A673 (cell line): ENCODE measurements at regions not wholly inside any gene's neighbourhood (a gene's known extent, or its start where the extent isn't known, plus 50 kb on each side); places are given as distances from the start of the nearest gene placed in this dataset.

Experiments used
- BruUV-seq: library from RNA; stranded (reverse); fragments of 400-500 nt; replicated peaks from 2 replicates; lab custom pipeline; 2021; lab: Mats Ljungman, UMichigan
- CTCF ChIA-PET: fragments of 300-600 bp; sonication (Branson Sonifier 250); formaldehyde crosslinking; loops from one replicate; lab custom pipeline; 2022; ENCODE audit warnings: antibody characterized with exemption; lab: Charles Lee
- POLR2A ChIA-PET: fragments of 300-600 bp; sonication (Branson Sonifier 250); formaldehyde crosslinking; loops from one replicate; lab custom pipeline; 2022; ENCODE audit warnings: antibody characterized with exemption; ENCODE audit not compliant: low non-redundant PET; lab: Charles Lee
- DNase-seq: peaks from one replicate; pipeline ENCODE4 v3.0.0-alpha.2; 2015; ENCODE audit warnings: low spot score
- H3K27ac ChIP-seq: fragments of 200-600 bp; sonication (generic); 2 replicates; pipeline ENCODE4 v1.5.1; 2016; ENCODE audit warnings: mixed run types, low read depth, mild to moderate bottlenecking, mixed read lengths, antibody characterized with exemption, low read length; ENCODE audit not compliant: poor library complexity, severe bottlenecking
- H3K27me3 ChIP-seq: fragments of 200-600 bp; sonication (generic); replicated peaks from 2 replicates; pipeline ENCODE4 v1.6.1; 2017; ENCODE audit warnings: mixed run types, low read depth, mild to moderate bottlenecking, mixed read lengths, antibody characterized with exemption, low read length; ENCODE audit not compliant: insufficient read depth, poor library complexity
- H3K36me3 ChIP-seq: fragments of 200-600 bp; sonication (generic); 2 replicates; pipeline ENCODE4 v1.6.1; 2016; ENCODE audit warnings: mixed run types, mild to moderate bottlenecking, mixed read lengths, antibody characterized with exemption, low read length; ENCODE audit not compliant: insufficient read depth, poor library complexity, severe bottlenecking
- H3K4me1 ChIP-seq: fragments of 200-600 bp; sonication (generic); 2 replicates; pipeline ENCODE4 v1.6.1; 2017; ENCODE audit warnings: mixed run types, mild to moderate bottlenecking, mixed read lengths, antibody characterized with exemption, low read length; ENCODE audit not compliant: insufficient read depth, poor library complexity, severe bottlenecking
- H3K4me3 ChIP-seq: fragments of 200-600 bp; sonication (generic); 2 replicates; pipeline ENCODE4 v1.5.1; 2016; ENCODE audit warnings: low read depth, mixed run types, mild to moderate bottlenecking, mixed read lengths, low read length; ENCODE audit not compliant: poor library complexity, severe bottlenecking
- H3K9me3 ChIP-seq: fragments of 200-600 bp; sonication (generic); 2 replicates; pipeline ENCODE4 v1.6.1; 2016; ENCODE audit warnings: mixed run types, low read depth, mild to moderate bottlenecking, mixed read lengths, antibody characterized with exemption, low read length; ENCODE audit not compliant: poor library complexity, severe bottlenecking
- EZH2 ChIP-seq: fragments of 200-600 bp; sonication (generic); IDR thresholded peaks from 2 replicates; pipeline ENCODE4 v1.6.1; 2017; ENCODE audit warnings: borderline replicate concordance, low read depth, mild to moderate bottlenecking, mixed read lengths, antibody characterized with exemption, low read length; ENCODE audit not compliant: poor library complexity, severe bottlenecking
- intact Hi-C: fragments of 100-400 bp; cut with micrococcal nuclease; formaldehyde crosslinking; loops from one replicate; pipeline ENCODE4 v1.10.0; 2022; ENCODE audit not compliant: unreplicated experiment
- TF ChIP-seq, protein P1 (sequence below): fragments of 300-800, 200-600 bp; sonication (generic); conservative IDR thresholded peaks from 2 replicates; pipeline ENCODE4 v1.5.1; 2017; ENCODE audit warnings: low read depth, mild to moderate bottlenecking, antibody characterized with exemption, low read length, moderate library complexity, mixed read lengths

DNA sequence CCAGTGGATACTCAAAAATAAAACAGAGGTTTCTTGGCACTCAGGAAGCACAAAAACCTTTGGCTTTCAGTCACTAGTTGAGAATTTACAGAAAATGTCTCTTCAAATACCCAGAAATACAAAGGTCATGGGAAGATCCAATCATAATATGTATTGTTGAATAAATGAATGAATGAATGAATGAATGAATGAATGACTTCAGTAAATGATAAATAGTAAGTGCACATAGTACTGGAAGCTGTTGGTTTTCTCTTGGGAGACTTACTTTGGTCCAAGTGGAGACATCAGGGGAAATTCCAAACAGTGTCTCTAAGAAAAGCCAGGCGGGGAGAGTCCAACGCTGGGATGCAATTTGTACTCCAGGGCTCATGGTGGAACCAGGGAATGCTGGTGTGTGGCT, 261.3 kb upstream of the KLHL29 start:
- H3K36me3 ChIP-seq, result no peaks in the 10 kb centered on the region
- H3K9me3 ChIP-seq, result no peaks in the 10 kb centered on the region
- no TSS peak for BruUV-seq
- DNase-seq, result no peak
- H3K27me3 ChIP-seq, result peaks cover 28% of the 10 kb centered on the region
- H3K4me1 ChIP-seq, result no peaks in the 10 kb centered on the region
- H3K27ac ChIP-seq, result no peak overlapping the region
- no peak overlapping the region for H3K4me3 ChIP-seq
- TF ChIP-seq, protein P1, sequence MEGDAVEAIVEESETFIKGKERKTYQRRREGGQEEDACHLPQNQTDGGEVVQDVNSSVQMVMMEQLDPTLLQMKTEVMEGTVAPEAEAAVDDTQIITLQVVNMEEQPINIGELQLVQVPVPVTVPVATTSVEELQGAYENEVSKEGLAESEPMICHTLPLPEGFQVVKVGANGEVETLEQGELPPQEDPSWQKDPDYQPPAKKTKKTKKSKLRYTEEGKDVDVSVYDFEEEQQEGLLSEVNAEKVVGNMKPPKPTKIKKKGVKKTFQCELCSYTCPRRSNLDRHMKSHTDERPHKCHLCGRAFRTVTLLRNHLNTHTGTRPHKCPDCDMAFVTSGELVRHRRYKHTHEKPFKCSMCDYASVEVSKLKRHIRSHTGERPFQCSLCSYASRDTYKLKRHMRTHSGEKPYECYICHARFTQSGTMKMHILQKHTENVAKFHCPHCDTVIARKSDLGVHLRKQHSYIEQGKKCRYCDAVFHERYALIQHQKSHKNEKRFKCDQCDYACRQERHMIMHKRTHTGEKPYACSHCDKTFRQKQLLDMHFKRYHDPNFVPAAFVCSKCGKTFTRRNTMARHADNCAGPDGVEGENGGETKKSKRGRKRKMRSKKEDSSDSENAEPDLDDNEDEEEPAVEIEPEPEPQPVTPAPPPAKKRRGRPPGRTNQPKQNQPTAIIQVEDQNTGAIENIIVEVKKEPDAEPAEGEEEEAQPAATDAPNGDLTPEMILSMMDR, result no peak
- TF ChIP-seq EZH2, result no peak
- intact Hi-C loops, result no loop called here
- ChIA-PET CTCF (no interaction called here), POLR2A (no interaction called here)

DNA sequence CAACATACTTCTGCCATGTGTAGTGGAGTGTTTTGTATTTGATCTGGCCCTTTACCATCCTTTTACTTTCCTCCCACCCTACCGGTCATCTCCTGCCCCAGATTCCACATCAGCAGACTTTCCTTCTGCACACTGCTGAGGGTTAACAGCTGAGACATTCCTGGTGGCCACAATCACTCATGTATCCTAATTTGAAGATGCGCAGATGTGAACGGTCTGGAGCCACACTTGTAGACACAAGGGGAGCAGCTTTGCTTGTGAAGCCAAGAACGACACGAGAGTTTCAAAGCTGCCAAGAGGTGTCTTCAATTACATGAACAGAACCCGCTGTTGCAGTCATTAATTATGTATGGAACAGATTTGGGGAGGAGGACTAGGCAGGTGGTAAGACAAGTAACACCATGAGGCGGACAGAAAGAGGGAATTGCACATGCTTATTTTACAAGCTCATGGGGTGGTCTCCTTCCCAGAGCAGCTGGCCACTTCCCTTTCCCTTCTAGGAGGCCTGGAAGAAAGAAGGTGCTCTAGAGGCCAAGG, 260.7 kb upstream of the KLHL29 start:
- ChIA-PET POLR2A (no interaction called here), CTCF (no interaction called here)

DNA sequence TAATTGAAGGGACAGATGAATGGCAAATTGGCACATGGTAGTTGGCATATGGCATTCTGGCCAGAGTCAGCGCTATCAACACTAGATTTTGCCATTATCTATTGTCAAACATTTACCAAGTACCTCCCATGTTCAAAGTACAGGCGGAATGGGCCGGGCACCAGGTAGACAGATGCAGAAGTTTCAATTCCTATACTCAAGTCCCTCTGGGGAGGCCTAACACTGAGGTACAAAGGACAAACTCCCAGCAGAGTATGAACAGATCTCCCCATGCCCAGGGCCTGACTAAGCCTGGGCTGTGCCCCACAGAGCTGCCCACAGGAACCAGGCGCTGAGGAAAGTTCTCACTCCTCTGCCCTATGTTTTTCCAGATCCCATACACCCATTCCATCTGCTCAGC, 257.5 kb upstream of the KLHL29 start:
- DNase-seq, result no peak
- no peak for TF ChIP-seq EZH2
- TF ChIP-seq, protein P1, result no peak

More for the DNA sequence above, 260.7 kb upstream of the KLHL29 start:
- no peaks in the 10 kb centered on the region for H3K4me1 ChIP-seq
- no peak overlapping the region for H3K4me3 ChIP-seq
- TF ChIP-seq EZH2, result no peak
- TF ChIP-seq, protein P1, result no peak
- peaks cover 28% of the 10 kb centered on the region for H3K27me3 ChIP-seq
- intact Hi-C loops, result no loop called here
- no peaks in the 10 kb centered on the region for H3K9me3 ChIP-seq
- no peaks in the 10 kb centered on the region for H3K36me3 ChIP-seq
- DNase-seq, result no peak
- BruUV-seq, result no TSS peak
- H3K27ac ChIP-seq, result no peak overlapping the region

More for the DNA sequence above, 257.5 kb upstream of the KLHL29 start:
- POLR2A ChIA-PET, result no interaction called here
- Histone ChIP-seq H3K9me3 (no peaks in the 10 kb centered on the region), H3K27ac (no peak overlapping the region), H3K4me3 (no peak overlapping the region), H3K27me3 (peaks cover 14% of the 10 kb centered on the region), H3K4me1 (no peaks in the 10 kb centered on the region), H3K36me3 (no peaks in the 10 kb centered on the region)
- CTCF ChIA-PET, result no interaction called here
- intact Hi-C loops, result no loop called here
- BruUV-seq, result no TSS peak
